Fibroblast of mammary gland (primary cell): ENCODE measurements at regions not wholly inside any gene's neighbourhood (a gene's known extent, or its start where the extent isn't known, plus 50 kb on each side); places are given as distances from the start of the nearest gene placed in this dataset.

Experiments used
- DNase-seq: peaks from one replicate; pipeline ENCODE4 v3.0.0-alpha.2; 2010; ENCODE audit warnings: low read depth
- H3K4me3 ChIP-seq: 2 replicates; pipeline ENCODE4 v1.5.1; 2011; ENCODE audit warnings: low read depth, mild to moderate bottlenecking, low read length, moderate library complexity; ENCODE audit not compliant: control insufficient read depth
- TF ChIP-seq, protein P1 (sequence below): conservative IDR thresholded peaks from 2 replicates; pipeline ENCODE4 v1.5.1; 2011; ENCODE audit warnings: low read depth, low read length, inconsistent platforms; ENCODE audit not compliant: control insufficient read depth, insufficient read depth

DNA sequence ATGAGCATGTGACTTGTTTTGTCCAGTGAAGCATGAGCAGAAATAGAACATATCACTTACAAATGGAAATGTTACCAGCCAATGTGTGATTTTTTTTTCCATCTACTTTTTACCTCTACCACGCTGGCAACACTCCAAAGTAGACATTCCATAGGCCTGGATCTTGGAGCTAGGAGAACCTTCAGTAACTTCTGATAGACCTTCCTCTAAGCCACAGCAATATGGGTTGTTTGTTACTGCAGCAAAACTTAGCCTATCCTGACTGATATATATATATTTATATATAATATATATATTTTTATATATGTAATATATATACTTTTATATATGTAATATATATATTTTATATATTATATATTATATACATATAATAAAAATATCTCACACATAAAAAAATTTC, 284.4 kb upstream of the XYLT1 start:
- TF ChIP-seq, protein P1, sequence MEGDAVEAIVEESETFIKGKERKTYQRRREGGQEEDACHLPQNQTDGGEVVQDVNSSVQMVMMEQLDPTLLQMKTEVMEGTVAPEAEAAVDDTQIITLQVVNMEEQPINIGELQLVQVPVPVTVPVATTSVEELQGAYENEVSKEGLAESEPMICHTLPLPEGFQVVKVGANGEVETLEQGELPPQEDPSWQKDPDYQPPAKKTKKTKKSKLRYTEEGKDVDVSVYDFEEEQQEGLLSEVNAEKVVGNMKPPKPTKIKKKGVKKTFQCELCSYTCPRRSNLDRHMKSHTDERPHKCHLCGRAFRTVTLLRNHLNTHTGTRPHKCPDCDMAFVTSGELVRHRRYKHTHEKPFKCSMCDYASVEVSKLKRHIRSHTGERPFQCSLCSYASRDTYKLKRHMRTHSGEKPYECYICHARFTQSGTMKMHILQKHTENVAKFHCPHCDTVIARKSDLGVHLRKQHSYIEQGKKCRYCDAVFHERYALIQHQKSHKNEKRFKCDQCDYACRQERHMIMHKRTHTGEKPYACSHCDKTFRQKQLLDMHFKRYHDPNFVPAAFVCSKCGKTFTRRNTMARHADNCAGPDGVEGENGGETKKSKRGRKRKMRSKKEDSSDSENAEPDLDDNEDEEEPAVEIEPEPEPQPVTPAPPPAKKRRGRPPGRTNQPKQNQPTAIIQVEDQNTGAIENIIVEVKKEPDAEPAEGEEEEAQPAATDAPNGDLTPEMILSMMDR = no peak
- H3K4me3 ChIP-seq = no peak overlapping the region
- DNase-seq = no peak

DNA sequence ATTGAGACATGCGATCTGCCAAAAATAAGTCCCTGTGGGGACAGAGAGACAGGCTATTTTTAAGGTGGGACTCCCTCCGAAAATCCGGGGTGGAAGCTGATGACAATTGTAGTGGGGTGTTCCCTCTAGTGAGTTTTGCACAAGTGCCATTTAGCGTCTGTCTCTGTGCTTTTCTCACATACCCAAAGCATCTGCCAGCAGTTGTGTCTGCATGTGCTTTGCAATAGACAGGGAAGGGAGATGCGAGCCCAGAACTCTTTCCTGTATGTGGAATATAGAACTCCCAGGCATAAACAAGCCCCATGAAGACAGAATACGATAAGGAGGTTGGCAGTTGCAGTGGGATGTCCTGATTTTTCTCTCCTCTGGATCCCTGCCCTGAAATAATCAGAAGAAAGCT, 282.7 kb upstream of the XYLT1 start:
- DNase-seq = no peak
- H3K4me3 ChIP-seq = no peak overlapping the region
- TF ChIP-seq, protein P1 = no peak

DNA sequence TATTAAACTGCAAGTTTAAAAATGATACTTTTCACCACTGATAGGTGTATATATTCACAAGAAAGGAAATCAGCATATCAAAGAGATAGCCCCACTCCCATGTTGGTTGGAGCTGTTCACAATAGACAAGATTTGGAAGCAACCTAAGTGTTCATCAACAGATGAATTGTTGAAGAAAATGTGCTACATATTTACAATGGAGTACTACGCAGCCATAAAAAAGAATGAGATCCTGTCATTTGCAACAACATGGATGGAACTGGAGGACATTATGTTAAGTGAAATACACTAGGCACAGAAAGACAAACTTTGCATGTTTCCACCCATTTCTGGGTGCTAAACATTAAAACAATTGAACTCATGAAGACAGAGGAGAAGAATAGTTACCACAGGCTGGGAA, 278.9 kb upstream of the XYLT1 start:
- DNase-seq = no peak
- TF ChIP-seq, protein P1 = no peak
- H3K4me3 ChIP-seq = no peak overlapping the region

DNA sequence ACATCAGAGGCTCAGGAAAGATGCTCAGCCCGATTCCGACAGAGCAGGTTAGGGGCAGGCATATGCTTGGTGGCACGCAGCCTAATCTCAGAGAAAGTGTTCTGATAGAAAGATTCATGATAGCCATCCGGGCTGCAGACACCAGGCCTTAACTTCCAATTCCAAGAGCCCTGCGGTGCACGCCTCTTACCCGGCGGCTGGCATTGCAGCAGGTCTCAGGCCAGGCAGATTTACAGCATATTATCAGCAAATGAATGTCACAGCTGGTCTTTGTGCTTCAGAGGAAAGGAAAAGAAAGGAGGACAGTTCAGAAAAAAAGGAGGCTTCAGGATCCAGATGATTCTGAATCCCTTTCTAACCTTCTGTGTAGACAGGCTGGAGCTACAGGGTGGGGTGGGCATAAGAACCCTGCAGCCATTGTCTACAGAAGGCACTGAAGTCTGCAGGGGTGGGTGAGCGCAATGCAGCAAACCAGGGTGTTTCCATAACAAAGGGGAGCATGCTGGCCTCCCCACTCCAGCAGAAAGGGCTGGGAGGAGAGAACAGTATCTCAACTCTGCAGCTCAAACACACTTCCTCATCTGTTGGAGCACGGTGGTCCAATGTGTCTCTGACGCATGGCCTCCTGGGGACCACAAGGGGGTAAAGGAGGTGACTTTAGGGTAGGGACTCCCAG, 277.4 kb upstream of the XYLT1 start:
- TF ChIP-seq, protein P1 = no peak
- DNase-seq = no peak
- no peak overlapping the region for H3K4me3 ChIP-seq

DNA sequence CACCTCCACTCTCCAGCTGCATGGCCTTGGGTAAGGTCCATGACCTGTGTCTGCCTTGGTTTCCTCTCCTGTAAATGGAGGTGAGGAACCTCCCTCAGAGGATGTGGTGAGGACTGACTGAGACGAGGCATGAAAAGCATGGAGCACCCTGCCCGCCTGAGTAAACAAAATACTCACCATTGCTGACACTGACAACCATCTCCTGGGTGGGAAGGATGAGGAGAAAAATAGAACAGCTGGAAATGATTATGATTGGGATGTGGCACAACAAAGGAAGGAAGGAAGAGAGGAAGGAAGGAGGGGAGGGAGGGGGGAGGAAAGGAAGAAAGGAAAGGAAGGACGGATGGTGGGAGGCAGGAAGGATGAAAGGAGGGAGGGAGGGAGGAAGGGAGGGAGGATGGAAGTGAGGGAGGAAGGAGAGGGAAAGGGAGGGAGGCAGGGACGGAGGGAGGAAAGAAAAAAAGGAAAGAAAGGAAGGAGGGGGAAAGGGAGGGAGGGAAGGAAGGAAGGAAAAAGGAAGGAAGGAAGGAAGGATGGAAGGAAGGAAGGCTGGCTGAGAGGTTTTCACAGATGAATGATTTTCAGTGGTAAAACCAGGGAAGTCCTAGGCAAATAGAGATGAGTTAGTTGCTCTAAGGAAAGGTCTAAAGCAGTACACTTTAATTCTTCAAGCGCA, 276.5 kb upstream of the XYLT1 start:
- TF ChIP-seq, protein P1 = no peak
- H3K4me3 ChIP-seq = no peak overlapping the region
- DNase-seq = peak; percentile 25

DNA sequence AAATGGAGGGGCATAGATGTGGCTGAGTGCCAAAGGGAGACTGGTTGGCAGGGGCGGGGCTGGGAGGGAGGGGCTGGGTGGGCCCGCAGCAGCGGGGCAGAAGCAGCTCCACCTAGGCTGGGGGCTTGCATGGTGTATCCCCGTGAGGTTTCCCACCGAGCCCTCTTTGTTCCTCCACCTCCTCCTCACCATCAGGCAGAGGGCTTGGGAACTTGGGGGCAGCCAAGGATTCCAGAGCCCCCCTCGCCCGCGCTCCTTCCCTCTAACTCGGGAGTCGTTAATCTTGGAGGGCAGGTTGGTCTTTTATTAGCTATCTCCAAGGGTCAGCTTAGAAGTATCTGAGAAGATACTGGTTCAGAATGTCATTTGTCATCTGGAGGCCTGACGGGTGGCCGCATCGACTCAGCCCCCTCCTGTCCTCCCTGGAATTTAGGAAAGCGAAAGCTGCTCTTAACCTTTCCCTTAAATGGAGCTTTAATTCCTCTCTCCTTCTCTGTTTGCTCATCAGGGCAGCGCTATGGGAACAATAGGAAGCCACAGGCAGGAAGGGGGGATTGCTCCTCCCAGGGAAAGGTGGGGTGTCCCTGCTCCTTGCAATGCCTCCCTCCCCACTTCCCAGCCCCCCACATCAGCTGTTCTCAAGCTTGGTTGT, 274.3 kb upstream of the XYLT1 start:
- H3K4me3 ChIP-seq = no peak overlapping the region
- DNase-seq = no peak
- TF ChIP-seq, protein P1 = no peak
